Mesenchymal stem cell (in vitro differentiated cells and primary cell): ENCODE measurements at regions not wholly inside any gene's neighbourhood (a gene's known extent, or its start where the extent isn't known, plus 50 kb on each side); places are given as distances from the start of the nearest gene placed in this dataset.
A peak's percentile ranks its signal among the peaks of the same experiment; 100 is the strongest.

Experiments
- DNase-seq: peaks from one replicate; pipeline ENCODE4 v3.0.0-alpha.2; 2013
- H2AFZ ChIP-seq: one replicate; pipeline ENCODE4 v1.6.1; 2013; ENCODE audit warnings: low read depth, mild to moderate bottlenecking, control low read depth, inconsistent platforms, low read length, moderate library complexity
- H2AK5ac ChIP-seq: 2 replicates; pipeline ENCODE4 v1.6.1; 2013; ENCODE audit warnings: low read length, moderate library complexity, mild to moderate bottlenecking, inconsistent platforms; ENCODE audit not compliant: severe bottlenecking
- H2BK120ac ChIP-seq: one replicate; pipeline ENCODE4 v1.6.1; 2013; ENCODE audit warnings: low read depth, mild to moderate bottlenecking, inconsistent platforms, low read length, moderate library complexity
- H2BK12ac ChIP-seq, 2 experiments: one replicate each; pipeline ENCODE4 v1.6.1; 2013; ENCODE audit warnings: inconsistent platforms in 2 of 2, low read length in 2 of 2, mild to moderate bottlenecking in 2 of 2, moderate library complexity in 2 of 2, control low read depth in 1 of 2
- H2BK15ac ChIP-seq: one replicate; pipeline ENCODE4 v1.6.1; 2013; ENCODE audit warnings: mild to moderate bottlenecking, low read depth, inconsistent platforms; ENCODE audit not compliant: poor library complexity, severe bottlenecking
- H2BK5ac ChIP-seq: 2 replicates; pipeline ENCODE4 v1.6.1; 2013; ENCODE audit warnings: low read depth, mild to moderate bottlenecking, low read length, control low read depth, inconsistent platforms; ENCODE audit not compliant: poor library complexity, severe bottlenecking
- H3K14ac ChIP-seq, 2 experiments: one replicate each; pipeline ENCODE4 v1.6.1; 2013; ENCODE audit warnings: inconsistent platforms in 2 of 2, low read length in 2 of 2, control low read depth in 1 of 2, mild to moderate bottlenecking in 1 of 2, moderate library complexity in 1 of 2
- H3K18ac ChIP-seq, 2 experiments: one replicate each; pipeline ENCODE4 v1.6.1; 2013; ENCODE audit warnings: inconsistent platforms in 2 of 2, low read length in 2 of 2, control low read depth in 1 of 2, low read depth in 1 of 2, mild to moderate bottlenecking in 1 of 2
- H3K23ac ChIP-seq, 2 experiments: one replicate each; pipeline ENCODE4 v1.6.1; 2013; ENCODE audit warnings: inconsistent platforms in 2 of 2, low read length in 2 of 2, mild to moderate bottlenecking in 2 of 2, moderate library complexity in 2 of 2, control low read depth in 1 of 2
- H3K27ac ChIP-seq: 2 replicates; pipeline ENCODE4 v1.5.1; 2013; ENCODE audit warnings: mild to moderate bottlenecking, moderate library complexity, low read length, control low read depth, inconsistent platforms; ENCODE audit not compliant: poor library complexity, severe bottlenecking
- H3K27me3 ChIP-seq, 2 experiments: 2 replicates each; pipeline versions ENCODE4 v1.6.1 to v1.7.0; 2013; ENCODE audit warnings: low read length in 2 of 2, mild to moderate bottlenecking in 2 of 2, moderate library complexity in 2 of 2, control low read depth in 1 of 2, inconsistent platforms in 1 of 2; ENCODE audit not compliant: control insufficient read depth in 1 of 2, insufficient read depth in 1 of 2
- H3K36me3 ChIP-seq, 2 experiments: 2 replicates each; pipeline versions ENCODE4 v1.6.1 to v1.7.0; 2013; ENCODE audit warnings: low read length in 2 of 2, control low read depth in 1 of 2, inconsistent platforms in 1 of 2, low read depth in 1 of 2, mild to moderate bottlenecking in 1 of 2; ENCODE audit not compliant: insufficient read depth in 2 of 2, control insufficient read depth in 1 of 2
- H3K4ac ChIP-seq, 2 experiments: one replicate each; pipeline ENCODE4 v1.6.1; 2013; ENCODE audit warnings: inconsistent platforms in 2 of 2, low read length in 2 of 2, mild to moderate bottlenecking in 2 of 2, moderate library complexity in 2 of 2, control low read depth in 1 of 2, low read depth in 1 of 2
- H3K4me1 ChIP-seq: 2 replicates; pipeline ENCODE4 v1.6.1; 2013; ENCODE audit warnings: low read depth, low read length, control low read depth; ENCODE audit not compliant: control insufficient read depth, insufficient read depth
- H3K4me2 ChIP-seq: 2 replicates; pipeline ENCODE4 v1.6.1; 2013; ENCODE audit warnings: low read length, mild to moderate bottlenecking, inconsistent platforms; ENCODE audit not compliant: poor library complexity, severe bottlenecking
- H3K4me3 ChIP-seq, 2 experiments: 2 replicates each; pipeline versions ENCODE4 v1.5.1 to v1.7.0; 2013; ENCODE audit warnings: low read length in 2 of 2, mild to moderate bottlenecking in 2 of 2, control low read depth in 1 of 2, low read depth in 1 of 2; ENCODE audit not compliant: insufficient read depth in 1 of 2
- H3K79me1 ChIP-seq: replicated peaks from 2 replicates; pipeline ENCODE4 v1.6.1; 2013; ENCODE audit warnings: mild to moderate bottlenecking, control low read depth, low read length, inconsistent platforms; ENCODE audit not compliant: poor library complexity, severe bottlenecking
- H3K9ac ChIP-seq: 2 replicates; pipeline ENCODE4 v1.7.0; 2013; ENCODE audit warnings: mild to moderate bottlenecking, low read length, moderate library complexity
- H3K9me3 ChIP-seq: 2 replicates; pipeline ENCODE4 v1.7.0; 2013; ENCODE audit warnings: mild to moderate bottlenecking, low read length; ENCODE audit not compliant: control insufficient read depth
- H4K8ac ChIP-seq: one replicate; pipeline ENCODE4 v1.6.1; 2013; ENCODE audit warnings: inconsistent platforms, mild to moderate bottlenecking, low read length, moderate library complexity
- H4K91ac ChIP-seq: one replicate; pipeline ENCODE4 v1.6.1; 2013; ENCODE audit warnings: mild to moderate bottlenecking, low read length, inconsistent platforms
- WGBS: methylation state at CpG from one replicate; pipeline ENCODE4 v1.1.7; 2013; ENCODE audit warnings: mixed read lengths; 5-methylcytosine and 5-hydroxymethylcytosine counted together

DNA sequence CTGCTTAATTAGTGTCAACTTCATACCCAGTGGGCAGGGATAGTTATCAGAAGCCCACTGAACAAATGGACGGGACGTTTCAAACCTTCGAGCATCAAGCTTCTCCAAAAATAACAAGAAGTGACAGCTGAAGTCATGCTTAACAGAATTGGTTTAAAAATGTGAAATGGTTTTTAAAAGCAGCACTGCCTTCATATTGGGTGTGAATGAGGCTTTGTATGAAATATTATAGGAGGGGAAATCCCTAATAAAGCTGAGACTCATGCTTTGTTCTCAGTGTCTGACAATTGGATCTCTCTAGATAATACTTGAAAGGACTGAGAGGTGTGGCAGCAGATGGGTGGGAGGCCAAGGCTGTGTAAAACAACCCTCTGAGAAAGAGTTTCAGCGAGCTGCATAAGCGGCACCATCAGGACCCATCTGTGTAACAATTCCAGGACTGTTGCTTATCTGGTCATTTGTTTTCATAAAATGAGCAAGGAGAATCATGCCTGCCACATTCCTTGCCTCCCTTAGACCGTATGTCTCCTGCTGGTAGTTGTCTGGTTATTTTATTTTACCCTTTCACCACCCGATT lies 667.7 kb downstream of the DIAPH3 start:
- Histone ChIP-seq H3K4me1 (no peaks in the 10 kb centered on the region), H3K27me3 (peaks cover 0 to 18% of the 10 kb centered on the region in 2 experiments), H3K23ac (no peak overlapping the region), H3K4me2 (no peak overlapping the region), H3K9ac (no peak overlapping the region), H4K91ac (no peak overlapping the region), H3K4ac (no peak overlapping the region), H2BK15ac (no peak overlapping the region), H2AFZ (no peak overlapping the region), H2BK12ac (no peak overlapping the region), H3K36me3 (no peaks in the 10 kb centered on the region), H3K9me3 (peaks cover 4% of the 10 kb centered on the region), H3K4me3 (no peak overlapping the region), H3K27ac (no peak overlapping the region), H2AK5ac (no peak overlapping the region), H3K18ac (no peak overlapping the region), H4K8ac (no peak overlapping the region), H2BK120ac (no peak overlapping the region), H3K79me1 (no peaks in the 10 kb centered on the region), H2BK5ac (no peak overlapping the region), H3K14ac (no peak overlapping the region)
- DNase-seq: no peak
- 84% methylated on average over 7 of the region's 7 CpGs for WGBS

DNA sequence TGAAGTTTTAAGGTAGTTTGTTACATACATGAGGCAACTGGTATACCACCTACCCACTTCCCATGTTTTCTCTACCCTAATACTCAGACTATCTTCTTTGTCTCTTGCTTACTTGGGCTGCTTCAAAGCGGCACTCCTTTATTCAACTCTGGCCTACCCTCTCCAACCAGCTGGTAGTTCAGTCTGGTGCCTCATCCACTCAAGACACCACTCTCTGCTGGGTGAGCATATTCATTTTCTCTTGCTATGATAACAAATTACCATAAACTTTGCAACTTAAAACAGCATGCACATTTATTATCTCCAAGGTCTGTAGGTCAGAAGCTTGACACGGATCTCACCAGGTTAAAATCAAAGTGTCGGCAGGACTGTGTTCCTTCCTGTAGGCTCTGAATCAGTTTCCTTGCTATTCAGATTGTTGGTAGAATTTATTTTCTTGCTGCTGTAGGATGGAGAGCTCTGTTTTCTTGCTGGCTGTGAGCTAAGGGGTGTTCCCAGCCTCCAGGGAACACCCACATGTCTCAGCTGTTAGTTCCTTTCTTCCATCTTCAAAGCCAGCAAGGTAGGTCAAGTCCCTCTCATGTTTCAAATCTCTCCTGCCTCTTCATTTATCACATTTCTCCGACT lies 666.0 kb downstream of the DIAPH3 start:
- Histone ChIP-seq H3K18ac (no peak overlapping the region), H3K9ac (no peak overlapping the region), H3K36me3 (no peaks in the 10 kb centered on the region), H2AFZ (no peak overlapping the region), H3K27me3 (peaks cover 0 to 18% of the 10 kb centered on the region in 2 experiments), H2BK15ac (no peak overlapping the region), H3K79me1 (no peaks in the 10 kb centered on the region), H3K14ac (no peak overlapping the region), H2BK120ac (no peak overlapping the region), H3K23ac (no peak overlapping the region), H3K4me1 (no peaks in the 10 kb centered on the region), H3K9me3 (peaks cover 4% of the 10 kb centered on the region), H4K8ac (no peak overlapping the region), H3K4me2 (no peak overlapping the region), H3K4me3 (no peak overlapping the region), H4K91ac (no peak overlapping the region), H2BK5ac (no peak overlapping the region), H3K27ac (no peak overlapping the region), H2AK5ac (peak overlapping the region; percentile 38), H3K4ac (no peak overlapping the region), H2BK12ac (no peak overlapping the region)
- WGBS: 93% methylated on average over 4 of the region's 4 CpGs
- no peak for DNase-seq

DNA sequence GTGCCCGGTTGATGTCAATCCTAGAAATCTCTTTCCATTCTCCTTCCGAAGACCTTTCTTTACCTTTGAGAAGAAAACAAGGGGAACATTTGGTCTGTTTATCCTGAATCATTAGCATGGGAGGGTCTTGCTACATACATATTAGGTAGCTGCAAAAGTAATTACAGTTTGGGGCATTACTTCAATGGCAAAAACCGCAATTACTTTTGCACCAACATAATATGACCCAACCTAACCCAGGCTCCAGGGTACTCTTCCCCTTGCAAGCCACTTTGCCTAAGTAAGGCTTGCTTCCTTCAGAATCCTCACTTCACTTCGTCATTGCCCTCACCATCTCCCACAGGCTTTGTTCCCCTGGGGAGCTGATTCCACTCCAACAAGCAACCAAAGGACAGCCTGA lies 662.7 kb downstream of the DIAPH3 start:
- WGBS: 77% methylated on average over 2 of the region's 4 CpGs
- peaks cover 0 to 16% of the 10 kb centered on the region in 2 experiments for H3K27me3 ChIP-seq
- no peak overlapping the region for H4K8ac ChIP-seq
- no peak overlapping the region for H3K4me3 ChIP-seq
- peaks cover 4% of the 10 kb centered on the region for H3K9me3 ChIP-seq
- no peak overlapping the region for H2BK12ac ChIP-seq
- no peak overlapping the region for H2AK5ac ChIP-seq
- H3K79me1 ChIP-seq: no peaks in the 10 kb centered on the region
- no peak overlapping the region for H2BK15ac ChIP-seq
- no peak overlapping the region for H3K4me2 ChIP-seq
- H3K36me3 ChIP-seq: no peaks in the 10 kb centered on the region
- no peak overlapping the region for H4K91ac ChIP-seq
- no peak for DNase-seq
- no peak overlapping the region for H3K9ac ChIP-seq
- no peak overlapping the region for H3K18ac ChIP-seq
- H3K27ac ChIP-seq: no peak overlapping the region
- H3K4me1 ChIP-seq: no peaks in the 10 kb centered on the region
- H2BK5ac ChIP-seq: no peak overlapping the region
- H3K23ac ChIP-seq: no peak overlapping the region
- no peak overlapping the region for H3K14ac ChIP-seq
- H2BK120ac ChIP-seq: no peak overlapping the region
- no peak overlapping the region for H3K4ac ChIP-seq
- H2AFZ ChIP-seq: no peak overlapping the region

DNA sequence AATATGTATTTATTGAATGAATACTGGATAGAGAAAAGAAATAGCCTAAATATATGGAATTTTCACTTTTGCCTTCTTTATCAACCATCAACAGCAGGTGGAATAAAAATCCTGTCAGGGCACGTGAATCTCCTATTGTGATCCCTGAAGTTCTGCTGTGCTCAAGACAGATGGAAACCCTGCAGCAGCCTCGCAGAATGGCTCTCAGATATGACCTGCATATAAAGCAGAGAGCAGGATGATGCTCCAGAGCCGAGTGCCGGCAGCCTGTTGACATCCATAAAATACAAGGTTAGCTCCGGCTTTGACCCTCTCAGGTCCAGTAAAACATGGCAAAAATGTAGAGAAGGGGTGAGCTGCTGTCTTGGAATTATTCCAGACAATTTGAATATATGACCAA lies 659.3 kb downstream of the DIAPH3 start:
- Histone ChIP-seq H3K9ac (no peak overlapping the region), H3K4me2 (no peak overlapping the region), H3K14ac (no peak overlapping the region), H3K4me1 (no peaks in the 10 kb centered on the region), H2BK120ac (no peak overlapping the region), H2BK15ac (no peak overlapping the region), H3K27me3 (peaks cover 0 to 4% of the 10 kb centered on the region in 2 experiments), H3K36me3 (no peaks in the 10 kb centered on the region), H3K27ac (no peak overlapping the region), H2BK5ac (no peak overlapping the region), H2AK5ac (no peak overlapping the region), H2BK12ac (no peak overlapping the region), H3K4me3 (no peak overlapping the region), H2AFZ (no peak overlapping the region), H3K4ac (no peak overlapping the region), H3K18ac (no peak overlapping the region), H4K91ac (no peak overlapping the region), H3K23ac (no peak overlapping the region), H3K9me3 (peaks cover 1% of the 10 kb centered on the region), H3K79me1 (no peaks in the 10 kb centered on the region), H4K8ac (no peak overlapping the region)
- DNase-seq: no peak
- WGBS: 85% methylated on average over 4 of the region's 5 CpGs
